SH-SY5Y (cell line): ENCODE measurements at regions not wholly inside any gene's neighbourhood (a gene's known extent, or its start where the extent isn't known, plus 50 kb on each side); places are given as distances from the start of the nearest gene placed in this dataset.

Source experiments
- GATA2 ChIP-seq: IDR thresholded peaks from 2 replicates; pipeline ENCODE4 v1.6.1; 2011; ENCODE audit warnings: mild to moderate bottlenecking, low read depth, low read length
- GATA3 ChIP-seq: IDR thresholded peaks from 2 replicates; pipeline ENCODE4 v1.6.1; 2011; ENCODE audit warnings: low read depth, mild to moderate bottlenecking, low read length, moderate library complexity

- no peak for TF ChIP-seq GATA3
- no peak for TF ChIP-seq GATA2
Observed at GRCh38 chr11:90650153-90650552, 427.3 kb upstream of the CHORDC1 start.
